ENCODE measurements at regions not wholly inside any gene's neighbourhood (a gene's known extent, or its start where the extent isn't known, plus 50 kb on each side); places are given as distances from the start of the nearest gene placed in this dataset.

- TF ChIP-seq, protein P1, sequence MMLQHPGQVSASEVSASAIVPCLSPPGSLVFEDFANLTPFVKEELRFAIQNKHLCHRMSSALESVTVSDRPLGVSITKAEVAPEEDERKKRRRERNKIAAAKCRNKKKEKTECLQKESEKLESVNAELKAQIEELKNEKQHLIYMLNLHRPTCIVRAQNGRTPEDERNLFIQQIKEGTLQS (CRISPR knock-in tag; conservative IDR thresholded peaks at IDR 0.05), result no peak
- TF ChIP-seq ATF1 (CRISPR knock-in tag; IDR thresholded peaks at IDR 0.05) (no peak), MAX (CRISPR knock-in tag; IDR thresholded peaks at IDR 0.05) (no peak), SMAD3 (CRISPR knock-in tag; IDR thresholded peaks at IDR 0.05; ENCODE audit: borderline replicate concordance) (no peak), ZSCAN18 (CRISPR knock-in tag; IDR thresholded peaks at IDR 0.05) (no peak), E2F1 (CRISPR knock-in tag; IDR thresholded peaks at IDR 0.05) (no peak), USF1 (CRISPR knock-in tag; IDR thresholded peaks at IDR 0.05) (no peak)
- TF ChIP-seq, protein P2, sequence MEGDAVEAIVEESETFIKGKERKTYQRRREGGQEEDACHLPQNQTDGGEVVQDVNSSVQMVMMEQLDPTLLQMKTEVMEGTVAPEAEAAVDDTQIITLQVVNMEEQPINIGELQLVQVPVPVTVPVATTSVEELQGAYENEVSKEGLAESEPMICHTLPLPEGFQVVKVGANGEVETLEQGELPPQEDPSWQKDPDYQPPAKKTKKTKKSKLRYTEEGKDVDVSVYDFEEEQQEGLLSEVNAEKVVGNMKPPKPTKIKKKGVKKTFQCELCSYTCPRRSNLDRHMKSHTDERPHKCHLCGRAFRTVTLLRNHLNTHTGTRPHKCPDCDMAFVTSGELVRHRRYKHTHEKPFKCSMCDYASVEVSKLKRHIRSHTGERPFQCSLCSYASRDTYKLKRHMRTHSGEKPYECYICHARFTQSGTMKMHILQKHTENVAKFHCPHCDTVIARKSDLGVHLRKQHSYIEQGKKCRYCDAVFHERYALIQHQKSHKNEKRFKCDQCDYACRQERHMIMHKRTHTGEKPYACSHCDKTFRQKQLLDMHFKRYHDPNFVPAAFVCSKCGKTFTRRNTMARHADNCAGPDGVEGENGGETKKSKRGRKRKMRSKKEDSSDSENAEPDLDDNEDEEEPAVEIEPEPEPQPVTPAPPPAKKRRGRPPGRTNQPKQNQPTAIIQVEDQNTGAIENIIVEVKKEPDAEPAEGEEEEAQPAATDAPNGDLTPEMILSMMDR (IDR thresholded peaks at IDR 0.05), result no peak
- TF ChIP-seq, protein P3, sequence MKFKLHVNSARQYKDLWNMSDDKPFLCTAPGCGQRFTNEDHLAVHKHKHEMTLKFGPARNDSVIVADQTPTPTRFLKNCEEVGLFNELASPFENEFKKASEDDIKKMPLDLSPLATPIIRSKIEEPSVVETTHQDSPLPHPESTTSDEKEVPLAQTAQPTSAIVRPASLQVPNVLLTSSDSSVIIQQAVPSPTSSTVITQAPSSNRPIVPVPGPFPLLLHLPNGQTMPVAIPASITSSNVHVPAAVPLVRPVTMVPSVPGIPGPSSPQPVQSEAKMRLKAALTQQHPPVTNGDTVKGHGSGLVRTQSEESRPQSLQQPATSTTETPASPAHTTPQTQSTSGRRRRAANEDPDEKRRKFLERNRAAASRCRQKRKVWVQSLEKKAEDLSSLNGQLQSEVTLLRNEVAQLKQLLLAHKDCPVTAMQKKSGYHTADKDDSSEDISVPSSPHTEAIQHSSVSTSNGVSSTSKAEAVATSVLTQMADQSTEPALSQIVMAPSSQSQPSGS (CRISPR knock-in tag; IDR thresholded peaks at IDR 0.05; ENCODE audit: borderline replicate concordance, low read depth), result no peak
Measured at GRCh38 chr4:74649193-74649592, 145.1 kb downstream of the BTC start.
